ENCODE measurements at regions not wholly inside any gene's neighbourhood (a gene's known extent, or its start where the extent isn't known, plus 50 kb on each side); places are given as distances from the start of the nearest gene placed in this dataset.
"Not testable (repeated sequence)": the region's sequence is repeated elsewhere in the genome, so short reads cannot be mapped to it uniquely, and the experiment has no call there.

DNA sequence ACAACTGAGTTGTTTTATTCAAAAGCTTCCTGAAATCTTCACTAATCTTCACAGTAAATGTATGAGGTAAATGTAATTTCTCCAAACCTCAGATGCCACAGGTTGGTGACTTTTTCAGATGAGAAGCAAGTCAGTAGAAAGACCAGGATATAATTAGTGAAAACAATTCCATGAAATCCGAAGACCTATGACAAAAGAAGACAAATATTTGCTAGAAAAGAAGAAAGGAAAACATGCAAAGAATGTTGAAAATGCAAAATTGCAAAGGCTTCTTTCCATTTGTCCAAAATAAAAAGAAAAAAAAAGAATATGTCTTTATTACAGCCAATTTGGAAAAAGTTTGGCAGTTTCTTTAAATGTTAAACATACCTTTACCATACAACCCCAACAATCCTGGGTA lies 88.3 kb upstream of the MYRIP start:
- Mint-ChIP-seq H3K4me3 (ENCODE audit: unreplicated experiment) (no peak overlapping the region), H3K27ac (ENCODE audit: unreplicated experiment) (no peak overlapping the region), H3K9me3 (ENCODE audit: unreplicated experiment) (no peaks in the 10 kb centered on the region), H3K27me3 (ENCODE audit: unreplicated experiment) (no peaks in the 10 kb centered on the region), H3K4me1 (ENCODE audit: unreplicated experiment) (no peaks in the 10 kb centered on the region), H3K36me3 (ENCODE audit: low read depth, unreplicated experiment) (no peaks in the 10 kb centered on the region)
- DNase-seq (ENCODE audit: low spot score): no peak
- TF ChIP-seq, protein P1, sequence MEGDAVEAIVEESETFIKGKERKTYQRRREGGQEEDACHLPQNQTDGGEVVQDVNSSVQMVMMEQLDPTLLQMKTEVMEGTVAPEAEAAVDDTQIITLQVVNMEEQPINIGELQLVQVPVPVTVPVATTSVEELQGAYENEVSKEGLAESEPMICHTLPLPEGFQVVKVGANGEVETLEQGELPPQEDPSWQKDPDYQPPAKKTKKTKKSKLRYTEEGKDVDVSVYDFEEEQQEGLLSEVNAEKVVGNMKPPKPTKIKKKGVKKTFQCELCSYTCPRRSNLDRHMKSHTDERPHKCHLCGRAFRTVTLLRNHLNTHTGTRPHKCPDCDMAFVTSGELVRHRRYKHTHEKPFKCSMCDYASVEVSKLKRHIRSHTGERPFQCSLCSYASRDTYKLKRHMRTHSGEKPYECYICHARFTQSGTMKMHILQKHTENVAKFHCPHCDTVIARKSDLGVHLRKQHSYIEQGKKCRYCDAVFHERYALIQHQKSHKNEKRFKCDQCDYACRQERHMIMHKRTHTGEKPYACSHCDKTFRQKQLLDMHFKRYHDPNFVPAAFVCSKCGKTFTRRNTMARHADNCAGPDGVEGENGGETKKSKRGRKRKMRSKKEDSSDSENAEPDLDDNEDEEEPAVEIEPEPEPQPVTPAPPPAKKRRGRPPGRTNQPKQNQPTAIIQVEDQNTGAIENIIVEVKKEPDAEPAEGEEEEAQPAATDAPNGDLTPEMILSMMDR (IDR thresholded peaks at IDR 0.05; ENCODE audit: unreplicated experiment): no peak

DNA sequence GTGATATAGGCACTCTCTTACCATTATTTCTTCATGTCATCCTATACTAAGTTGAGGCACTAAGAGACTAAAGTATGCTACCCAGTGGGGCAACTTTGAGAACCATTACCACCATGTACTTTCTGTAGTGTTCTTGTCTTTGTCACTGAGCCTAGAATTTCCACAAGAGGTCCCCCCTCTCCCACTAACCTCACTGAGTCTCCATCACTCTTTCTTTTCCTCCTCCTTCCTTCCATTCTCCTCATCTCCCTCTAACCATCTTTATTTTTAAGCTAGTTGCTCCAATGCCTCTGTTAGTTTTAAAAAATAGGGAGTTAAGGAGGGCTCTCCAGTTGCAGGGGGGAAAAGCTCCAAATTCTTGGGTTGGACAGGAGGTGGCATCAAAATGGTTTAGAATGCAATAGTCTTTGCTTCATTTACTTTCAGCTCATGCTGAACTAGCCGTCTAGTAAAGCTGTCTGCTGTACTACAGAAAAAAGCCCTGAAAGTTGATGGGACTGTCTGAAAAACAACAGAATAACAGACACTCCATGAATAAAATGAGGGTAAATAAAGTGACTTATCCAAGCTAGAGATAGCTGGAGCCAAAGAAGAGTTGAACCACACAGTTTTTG lies 85.1 kb upstream of the MYRIP start:
- H3K4me1 Mint-ChIP-seq (ENCODE audit: unreplicated experiment): no peaks in the 10 kb centered on the region
- peaks cover 3% of the 10 kb centered on the region for H3K27me3 Mint-ChIP-seq (ENCODE audit: unreplicated experiment)
- TF ChIP-seq, protein P1 (IDR thresholded peaks at IDR 0.05; ENCODE audit: unreplicated experiment): no peak
- H3K27ac Mint-ChIP-seq (ENCODE audit: unreplicated experiment): no peak overlapping the region
- no peak overlapping the region for H3K4me3 Mint-ChIP-seq (ENCODE audit: unreplicated experiment)
- H3K36me3 Mint-ChIP-seq (ENCODE audit: low read depth, unreplicated experiment): no peaks in the 10 kb centered on the region
- H3K9me3 Mint-ChIP-seq (ENCODE audit: unreplicated experiment): no peaks in the 10 kb centered on the region
- no peak for DNase-seq (ENCODE audit: low spot score)

DNA sequence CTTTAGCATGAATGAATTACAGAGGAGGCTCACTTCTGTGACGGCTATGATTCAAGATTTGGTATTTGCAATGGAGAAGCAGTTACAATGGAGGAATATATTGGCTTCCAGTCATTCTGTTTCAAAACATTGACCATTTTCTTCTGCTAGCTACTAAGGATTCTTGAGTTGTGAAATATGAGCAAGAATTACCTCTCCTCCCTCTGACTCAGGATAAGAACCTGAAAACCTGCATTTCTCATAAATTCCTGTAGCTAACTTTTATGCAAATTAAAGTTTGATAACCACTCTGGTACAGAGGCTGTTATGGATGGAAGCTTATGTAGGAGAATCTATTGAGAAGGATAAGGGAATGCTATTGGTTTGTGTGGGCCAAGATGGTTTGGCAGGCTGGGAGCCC lies 84.1 kb upstream of the MYRIP start:
- TF ChIP-seq, protein P1 (IDR thresholded peaks at IDR 0.05; ENCODE audit: unreplicated experiment): no peak
- H3K4me3 Mint-ChIP-seq (ENCODE audit: unreplicated experiment): no peak overlapping the region

DNA sequence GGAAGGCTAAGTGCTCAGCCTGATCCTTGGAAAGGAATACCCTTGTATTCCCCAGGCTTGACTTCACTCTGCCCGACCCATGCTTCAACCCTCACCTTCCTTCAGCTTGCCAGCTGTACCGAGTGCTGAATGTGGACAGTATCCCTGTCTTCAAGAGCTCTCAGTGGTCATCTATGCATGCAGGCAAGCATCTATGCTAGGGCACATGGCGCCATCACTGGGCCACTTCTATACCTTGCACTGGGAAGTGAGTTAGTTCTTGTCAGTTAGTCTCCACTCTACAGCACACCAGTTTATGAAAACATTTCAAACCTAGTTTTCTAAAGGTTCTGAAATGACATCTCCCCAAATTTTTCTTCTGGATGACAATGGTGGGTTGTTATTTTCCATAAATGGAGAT lies 82.0 kb upstream of the MYRIP start:
- DNase-seq (ENCODE audit: low spot score): no peak
- no peak overlapping the region for H3K27ac Mint-ChIP-seq (ENCODE audit: unreplicated experiment)
- peaks cover 3% of the 10 kb centered on the region for H3K27me3 Mint-ChIP-seq (ENCODE audit: unreplicated experiment)
- H3K9me3 Mint-ChIP-seq (ENCODE audit: unreplicated experiment): no peaks in the 10 kb centered on the region
- H3K4me1 Mint-ChIP-seq (ENCODE audit: unreplicated experiment): no peaks in the 10 kb centered on the region
- H3K4me3 Mint-ChIP-seq (ENCODE audit: unreplicated experiment): no peak overlapping the region
- H3K36me3 Mint-ChIP-seq (ENCODE audit: low read depth, unreplicated experiment): no peaks in the 10 kb centered on the region
- TF ChIP-seq, protein P1 (IDR thresholded peaks at IDR 0.05; ENCODE audit: unreplicated experiment): no peak

More for the DNA sequence above, 84.1 kb upstream of the MYRIP start:
- DNase-seq (ENCODE audit: low spot score): no peak
- Mint-ChIP-seq H3K27ac (ENCODE audit: unreplicated experiment) (no peak overlapping the region), H3K9me3 (ENCODE audit: unreplicated experiment) (no peaks in the 10 kb centered on the region), H3K27me3 (ENCODE audit: unreplicated experiment) (peaks cover 3% of the 10 kb centered on the region), H3K4me1 (ENCODE audit: unreplicated experiment) (no peaks in the 10 kb centered on the region), H3K36me3 (ENCODE audit: low read depth, unreplicated experiment) (no peaks in the 10 kb centered on the region)

DNA sequence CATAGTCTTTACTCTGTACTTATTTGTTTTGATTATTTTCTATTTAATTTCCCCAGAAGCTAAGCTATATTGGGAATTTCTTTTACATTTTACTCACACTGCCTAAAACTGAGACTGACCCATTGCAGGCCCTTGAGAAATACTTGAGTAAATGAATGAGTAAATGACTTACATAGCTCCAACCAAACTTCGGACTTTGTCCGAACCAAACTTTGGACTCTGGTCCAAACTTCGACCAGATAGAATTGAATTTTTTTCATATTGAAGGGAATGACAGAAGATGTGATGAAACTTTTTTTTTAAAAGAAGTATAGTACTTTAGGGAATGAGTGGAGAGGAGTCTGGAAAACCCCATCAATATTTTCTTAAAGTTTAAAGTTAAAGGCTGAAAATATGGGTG lies 75.6 kb upstream of the MYRIP start:
- H3K4me1 Mint-ChIP-seq (ENCODE audit: unreplicated experiment): no peaks in the 10 kb centered on the region
- no peaks in the 10 kb centered on the region for H3K27me3 Mint-ChIP-seq (ENCODE audit: unreplicated experiment)
- H3K4me3 Mint-ChIP-seq (ENCODE audit: unreplicated experiment): no peak overlapping the region
- no peaks in the 10 kb centered on the region for H3K36me3 Mint-ChIP-seq (ENCODE audit: low read depth, unreplicated experiment)
- H3K9me3 Mint-ChIP-seq (ENCODE audit: unreplicated experiment): no peaks in the 10 kb centered on the region
- H3K27ac Mint-ChIP-seq (ENCODE audit: unreplicated experiment): no peak overlapping the region
- TF ChIP-seq, protein P1 (IDR thresholded peaks at IDR 0.05; ENCODE audit: unreplicated experiment): no peak
- DNase-seq (ENCODE audit: low spot score): no peak

DNA sequence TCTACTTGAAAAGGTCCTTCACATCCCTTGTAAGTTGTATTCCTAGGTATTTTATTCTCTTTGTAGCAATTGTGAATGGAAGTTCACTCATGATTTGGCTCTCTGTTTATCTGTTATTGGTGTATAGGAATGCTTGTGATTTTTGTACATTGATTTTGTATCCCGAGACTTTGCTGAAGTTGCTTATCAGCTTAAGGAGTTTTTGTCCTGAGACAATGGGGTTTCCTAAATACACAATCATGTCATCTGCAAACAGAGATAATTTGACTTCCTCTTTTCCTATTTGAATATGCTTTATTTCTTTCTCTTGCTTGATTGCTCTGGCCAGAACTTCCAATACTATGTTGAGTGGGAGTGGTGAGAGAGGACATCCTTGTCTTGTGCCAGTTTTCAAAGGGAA lies 69.8 kb upstream of the MYRIP start:
- not testable (repeated sequence) for H3K4me1 Mint-ChIP-seq (ENCODE audit: unreplicated experiment); H3K36me3 Mint-ChIP-seq (ENCODE audit: low read depth, unreplicated experiment); H3K27me3 Mint-ChIP-seq (ENCODE audit: unreplicated experiment); H3K4me3 Mint-ChIP-seq (ENCODE audit: unreplicated experiment); H3K27ac Mint-ChIP-seq (ENCODE audit: unreplicated experiment); DNase-seq (ENCODE audit: low spot score); H3K9me3 Mint-ChIP-seq (ENCODE audit: unreplicated experiment)

All from endothelial cell (in vitro differentiated cells).